Right atrium auricular region (tissue), 2 donors: ENCODE measurements at regions not wholly inside any gene's neighbourhood (a gene's known extent, or its start where the extent isn't known, plus 50 kb on each side); places are given as distances from the start of the nearest gene placed in this dataset.

ENCODE experiments used
- DNase-seq: peaks from one replicate; pipeline ENCODE4 v3.0.0-alpha.2; 2019; ENCODE audit warnings: low spot score
- H3K27ac ChIP-seq, 2 donors: fragments of 200-600 bp; sonication (generic); 1 replicate in 1 of 2; 2 replicates in 1 of 2; pipeline ENCODE4 v1.5.1; 2016 to 2019
- H3K27me3 ChIP-seq, 2 donors: fragments of 200-600 bp; sonication (generic); one replicate each; pipeline versions ENCODE4 v1.5.1 to v1.6.0; 2017 to 2019
- H3K36me3 ChIP-seq: fragments of 200-600 bp; sonication (generic); one replicate; pipeline ENCODE4 v1.5.1; 2016
- H3K4me1 ChIP-seq, 2 donors: fragments of 200-600 bp; sonication (generic); one replicate each; pipeline versions ENCODE4 v1.5.1 to v1.6.0; 2017 to 2019
- H3K4me3 ChIP-seq, 2 donors: fragments of 200-600 bp; sonication (generic); 1 replicate in 1 of 2; 2 replicates in 1 of 2; pipeline ENCODE4 v1.5.1; 2017 to 2019; ENCODE audit warnings: mild to moderate bottlenecking in 1 of 2, moderate library complexity in 1 of 2
- H3K9me3 ChIP-seq, 2 donors: fragments of 200-600 bp; sonication (generic); one replicate each; pipeline ENCODE4 v1.5.1; 2019
- CTCF ChIP-seq, 2 donors: fragments of 200-600 bp; sonication (generic); IDR thresholded peaks; one replicate each; pipeline ENCODE4 v1.5.1; 2019; ENCODE audit warnings: antibody characterized with exemption in 2 of 2

DNA sequence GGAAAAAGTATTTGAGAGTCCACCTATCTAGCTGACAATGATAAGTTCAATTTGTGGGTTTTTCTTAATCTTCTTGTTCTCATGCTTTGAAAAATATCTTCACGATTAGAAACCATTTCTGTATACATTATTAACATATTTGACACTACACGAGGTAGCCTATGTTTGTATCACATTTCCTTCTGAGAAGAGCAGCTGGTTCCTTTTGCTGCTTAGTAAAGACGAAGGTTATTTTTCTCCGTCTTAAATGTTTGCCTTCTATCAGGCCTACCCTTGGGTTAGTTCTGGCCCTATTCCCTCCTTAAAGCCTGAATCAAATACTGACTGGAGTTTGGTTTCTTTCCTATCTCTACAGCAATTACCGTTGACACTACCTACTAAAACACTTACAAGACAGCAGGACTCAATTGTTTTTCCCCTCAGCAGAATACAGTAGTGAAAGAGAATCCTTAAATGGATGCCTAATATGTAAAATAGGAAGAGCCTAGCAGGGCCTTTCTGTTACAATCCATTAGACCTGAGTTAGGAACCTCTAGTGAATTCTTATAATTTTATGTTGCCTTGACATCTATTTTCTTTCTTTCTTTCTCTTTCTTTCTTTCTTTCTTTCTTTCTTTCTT lies 790.4 kb downstream of the EPHA4 start:
- H3K27ac ChIP-seq = no peak overlapping the region
- H3K4me1 ChIP-seq = no peaks in the 10 kb centered on the region
- no peak for DNase-seq
- no peaks in the 10 kb centered on the region for H3K36me3 ChIP-seq
- H3K9me3 ChIP-seq = no peaks in the 10 kb centered on the region
- TF ChIP-seq CTCF (IDR thresholded peaks at IDR 0.05) = no peak
- no peaks in the 10 kb centered on the region for H3K27me3 ChIP-seq
- H3K4me3 ChIP-seq = no peak overlapping the region

- no peaks in the 10 kb centered on the region for H3K4me1 ChIP-seq
- no peak for DNase-seq
- H3K4me3 ChIP-seq = no peak overlapping the region
- H3K27ac ChIP-seq = no peak overlapping the region
- no peaks in the 10 kb centered on the region for H3K36me3 ChIP-seq
- no peaks in the 10 kb centered on the region for H3K9me3 ChIP-seq
- no peak for TF ChIP-seq CTCF (IDR thresholded peaks at IDR 0.05)
- H3K27me3 ChIP-seq = no peaks in the 10 kb centered on the region
These were observed 789.4 kb downstream of the EPHA4 start for GRCh38 chr2:220782609-220783113.

- no peaks in the 10 kb centered on the region for H3K4me1 ChIP-seq
- no peaks in the 10 kb centered on the region for H3K27me3 ChIP-seq
- H3K9me3 ChIP-seq = no peaks in the 10 kb centered on the region
- no peak overlapping the region for H3K4me3 ChIP-seq
- no peaks in the 10 kb centered on the region for H3K36me3 ChIP-seq
- TF ChIP-seq CTCF (IDR thresholded peaks at IDR 0.05) = no peak
- H3K27ac ChIP-seq = no peak overlapping the region
- no peak for DNase-seq
These were observed 788.4 kb downstream of the EPHA4 start for GRCh38 chr2:220783671-220784070.

- DNase-seq = no peak
These were observed 786.9 kb downstream of the EPHA4 start for GRCh38 chr2:220785178-220785577.

DNA sequence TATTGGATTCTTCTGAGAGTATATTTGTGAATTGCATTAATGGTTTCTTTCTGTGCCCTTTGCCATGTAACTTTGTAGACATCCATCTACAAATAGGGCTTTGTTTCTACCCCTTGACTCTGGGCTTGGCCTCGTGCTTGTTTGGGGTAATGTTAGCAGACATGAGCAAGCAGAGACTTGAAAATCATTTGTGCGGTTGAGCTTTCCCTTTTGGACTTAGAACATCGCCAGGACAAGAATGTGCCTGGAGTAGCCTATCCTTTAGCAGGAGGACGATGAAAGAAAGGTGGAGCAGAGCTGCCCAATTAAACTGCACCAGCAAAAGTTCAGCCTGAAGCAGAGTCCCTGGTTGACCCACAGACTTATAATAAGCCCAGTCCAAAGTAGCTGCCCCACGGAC lies 785.9 kb downstream of the EPHA4 start:
- Histone ChIP-seq H3K27ac (no peak overlapping the region), H3K27me3 (no peaks in the 10 kb centered on the region), H3K9me3 (no peaks in the 10 kb centered on the region), H3K4me3 (no peak overlapping the region), H3K4me1 (no peaks in the 10 kb centered on the region), H3K36me3 (no peaks in the 10 kb centered on the region)
- TF ChIP-seq CTCF (IDR thresholded peaks at IDR 0.05) = no peak
- DNase-seq = no peak

More at GRCh38 chr2:220785178-220785577, 786.9 kb downstream of the EPHA4 start:
- H3K27me3 ChIP-seq = no peaks in the 10 kb centered on the region
- no peaks in the 10 kb centered on the region for H3K36me3 ChIP-seq
- TF ChIP-seq CTCF (IDR thresholded peaks at IDR 0.05) = no peak
- no peak overlapping the region for H3K4me3 ChIP-seq
- H3K9me3 ChIP-seq = no peaks in the 10 kb centered on the region
- H3K27ac ChIP-seq = no peak overlapping the region
- no peaks in the 10 kb centered on the region for H3K4me1 ChIP-seq

GRCh38 chr2:220787251-220787650 lies 784.9 kb downstream of the EPHA4 start:
- Histone ChIP-seq H3K36me3 (no peaks in the 10 kb centered on the region), H3K4me1 (no peaks in the 10 kb centered on the region), H3K4me3 (no peak overlapping the region), H3K27ac (no peak overlapping the region), H3K27me3 (no peaks in the 10 kb centered on the region), H3K9me3 (no peaks in the 10 kb centered on the region)
- no peak for DNase-seq
- no peak for TF ChIP-seq CTCF (IDR thresholded peaks at IDR 0.05)
